Activated effector memory CD4-positive, alpha-beta T cell treated with anti-CD3 and anti-CD28 coated beads, Interleukin-2, amount 50 U/mL, for 16 hours (primary cell): ENCODE measurements at regions not wholly inside any gene's neighbourhood (a gene's known extent, or its start where the extent isn't known, plus 50 kb on each side); places are given as distances from the start of the nearest gene placed in this dataset.

Source experiments
- DNase-seq: peaks from one replicate; pipeline ENCODE4 v3.0.0-alpha.2; 2020

- no peak for DNase-seq
Observed at GRCh38 chr16:72256398-72257066, 84.6 kb upstream of the PMFBP1 start.

GRCh38 chr16:72255786-72256185 is 83.8 kb upstream of the PMFBP1 start:
- DNase-seq, result no peak

- DNase-seq, result no peak
Observed at GRCh38 chr16:72247821-72248253, 75.9 kb upstream of the PMFBP1 start.

- no peak for DNase-seq
Observed at GRCh38 chr16:72246423-72246822, 74.5 kb upstream of the PMFBP1 start.

- no peak for DNase-seq
Observed at GRCh38 chr16:72244853-72245252, 72.9 kb upstream of the PMFBP1 start.

- no peak for DNase-seq
Observed at GRCh38 chr16:72243621-72244020, 71.7 kb upstream of the PMFBP1 start.

GRCh38 chr16:72242757-72243156 is 70.8 kb upstream of the PMFBP1 start:
- DNase-seq, result no peak

GRCh38 chr16:72241930-72242329 is 70.0 kb upstream of the PMFBP1 start:
- no peak for DNase-seq

GRCh38 chr16:72241008-72241407 is 69.1 kb upstream of the PMFBP1 start:
- no peak for DNase-seq

- no peak for DNase-seq
Observed at GRCh38 chr16:72240466-72240865, 68.5 kb upstream of the PMFBP1 start.

- DNase-seq, result no peak
Observed at GRCh38 chr16:72236866-72237265, 64.9 kb upstream of the PMFBP1 start.

GRCh38 chr16:72234387-72234786 is 62.4 kb upstream of the PMFBP1 start:
- DNase-seq, result no peak

GRCh38 chr16:72228014-72228413 is 56.1 kb upstream of the PMFBP1 start:
- DNase-seq, result no peak

- no peak for DNase-seq
Observed at GRCh38 chr16:72226136-72226535, 54.2 kb upstream of the PMFBP1 start.

GRCh38 chr16:72224260-72224768 is 52.4 kb upstream of the PMFBP1 start:
- no peak for DNase-seq

GRCh38 chr16:72222503-72222902 is 50.5 kb upstream of the PMFBP1 start:
- no peak for DNase-seq
